GM12878 (cell line): ENCODE measurements at regions not wholly inside any gene's neighbourhood (a gene's known extent, or its start where the extent isn't known, plus 50 kb on each side); places are given as distances from the start of the nearest gene placed in this dataset.

Experiments
- BRCA1 ChIP-seq: IDR thresholded peaks from 2 replicates; pipeline ENCODE4 v1.6.1; 2011; ENCODE audit warnings: low read depth, low read length, improper control_type of control experiment
- CEBPZ ChIP-seq: fragments of 150-350 bp; IDR thresholded peaks from 2 replicates; pipeline ENCODE4 v1.6.1; 2016; ENCODE audit warnings: low read depth, low read length
- E2F4 ChIP-seq: IDR thresholded peaks from 2 replicates; pipeline ENCODE4 v1.6.1; 2012; ENCODE audit warnings: low read depth, low read length, improper control_type of control experiment
- E4F1 ChIP-seq: fragments of 450-650 bp; IDR thresholded peaks from 2 replicates; pipeline ENCODE4 v1.6.1; 2018; ENCODE audit warnings: borderline replicate concordance, mild to moderate bottlenecking; ENCODE audit not compliant: partially characterized antibody
- EED ChIP-seq: sonication (generic); IDR thresholded peaks from 2 replicates; pipeline ENCODE4 v1.6.1; 2016; ENCODE audit warnings: antibody characterized with exemption, low read depth
- GATAD2B ChIP-seq: fragments of 450-650 bp; conservative IDR thresholded peaks from 2 replicates; pipeline ENCODE4 v1.6.1; 2017; ENCODE audit warnings: low read depth, mild to moderate bottlenecking, moderate library complexity
- HDGF ChIP-seq: fragments of 450-650 bp; IDR thresholded peaks from 2 replicates; pipeline ENCODE4 v1.6.1; 2016; ENCODE audit warnings: antibody characterized with exemption
- HSF1 ChIP-seq: fragments of 150-350 bp; IDR thresholded peaks from 2 replicates; pipeline ENCODE4 v1.6.1; 2014; ENCODE audit warnings: mild to moderate bottlenecking, low read depth, low read length
- IKZF1 ChIP-seq: fragments of 450-650 bp; conservative IDR thresholded peaks from 2 replicates; pipeline ENCODE4 v1.6.1; 2017; ENCODE audit warnings: antibody characterized with exemption, mild to moderate bottlenecking
- JUND ChIP-seq: IDR thresholded peaks from 2 replicates; pipeline ENCODE4 v1.6.1; 2012; ENCODE audit warnings: low read depth, mild to moderate bottlenecking, low read length, improper control_type of control experiment, moderate library complexity
- KLF5 ChIP-seq: fragments of 450-650 bp; IDR thresholded peaks from 2 replicates; pipeline ENCODE4 v1.6.1; 2014; ENCODE audit warnings: mild to moderate bottlenecking; ENCODE audit not compliant: partially characterized antibody
- POLR2A ChIP-seq: IDR thresholded peaks from 2 replicates; pipeline ENCODE4 v1.6.1; 2011; ENCODE audit warnings: low read depth, mild to moderate bottlenecking, low read length
- POLR2AphosphoS2 ChIP-seq: IDR thresholded peaks from 2 replicates; pipeline ENCODE4 v1.6.1; 2011; ENCODE audit warnings: low read depth, mild to moderate bottlenecking, low read length, improper control_type of control experiment, moderate library complexity
- RAD51 ChIP-seq: fragments of 450-650 bp; IDR thresholded peaks from 2 replicates; pipeline ENCODE4 v1.6.1; 2016; ENCODE audit warnings: moderate library complexity, mild to moderate bottlenecking, inconsistent platforms
- RELA ChIP-seq: fragments of 450-650 bp; IDR thresholded peaks from 2 replicates; pipeline ENCODE4 v1.8.0; 2014; ENCODE audit warnings: borderline replicate concordance; ENCODE audit not compliant: partially characterized antibody
- SMAD1 ChIP-seq: fragments of 450-650 bp; IDR thresholded peaks from 2 replicates; pipeline ENCODE4 v1.6.1; 2018; ENCODE audit warnings: mild to moderate bottlenecking, low read depth; ENCODE audit not compliant: partially characterized antibody
- TBL1XR1 ChIP-seq: IDR thresholded peaks from 2 replicates; pipeline ENCODE4 v1.6.1; 2012; ENCODE audit warnings: low read depth, low read length, improper control_type of control experiment
- USF2 ChIP-seq: IDR thresholded peaks from 2 replicates; pipeline ENCODE4 v1.6.1; 2011; ENCODE audit warnings: low read depth, low read length, improper control_type of control experiment, borderline replicate concordance
- YY1 ChIP-seq: IDR thresholded peaks from 2 replicates; pipeline ENCODE4 v1.6.1; 2011; ENCODE audit warnings: low read depth, mild to moderate bottlenecking, low read length
- ZNF274 ChIP-seq: IDR thresholded peaks from one replicate; pipeline ENCODE4 v1.8.0; 2011; ENCODE audit not compliant: insufficient read length, insufficient read depth

GRCh38 chr7:47670729-47671128, 88.8 kb upstream of the TNS3 start (continued):
- no peak for TF ChIP-seq CEBPZ
- no peak for TF ChIP-seq GATAD2B
- no peak for TF ChIP-seq SMAD1
- no peak for TF ChIP-seq POLR2AphosphoS2
- no peak for TF ChIP-seq E4F1
- TF ChIP-seq TBL1XR1: peak; percentile 30; the same call in 1 of the 2 replicates
- no peak for TF ChIP-seq JUND
- no peak for TF ChIP-seq HSF1
- TF ChIP-seq POLR2A: peak; percentile 58
- TF ChIP-seq BRCA1: no peak
- no peak for TF ChIP-seq RAD51
- no peak for TF ChIP-seq USF2
- no peak for TF ChIP-seq RELA
- no peak for TF ChIP-seq E2F4
- no peak for TF ChIP-seq YY1
- no peak for TF ChIP-seq KLF5
- no peak for TF ChIP-seq HDGF
- no peak for TF ChIP-seq IKZF1
- 0 out of 2 replicates have a peak, but pooled peaks have one; percentile 18 for TF ChIP-seq EED
- no peak for TF ChIP-seq ZNF274
